ENCODE measurements at regions not wholly inside any gene's neighbourhood (a gene's known extent, or its start where the extent isn't known, plus 50 kb on each side); places are given as distances from the start of the nearest gene placed in this dataset.

GRCh38 chr13:34148359-34148758 lies 330.4 kb downstream of the RFC3 start:
- TF ChIP-seq POLR2A (IDR thresholded peaks at IDR 0.05; ENCODE audit: low read depth, low read length) (no peak), EZH2 (IDR thresholded peaks at IDR 0.05; ENCODE audit: borderline replicate concordance, low read depth, low read length, severe bottlenecking) (no peak), FOS (IDR thresholded peaks at IDR 0.05; ENCODE audit: borderline replicate concordance, insufficient read depth, low read length) (no peak)
- TF ChIP-seq, protein P1, sequence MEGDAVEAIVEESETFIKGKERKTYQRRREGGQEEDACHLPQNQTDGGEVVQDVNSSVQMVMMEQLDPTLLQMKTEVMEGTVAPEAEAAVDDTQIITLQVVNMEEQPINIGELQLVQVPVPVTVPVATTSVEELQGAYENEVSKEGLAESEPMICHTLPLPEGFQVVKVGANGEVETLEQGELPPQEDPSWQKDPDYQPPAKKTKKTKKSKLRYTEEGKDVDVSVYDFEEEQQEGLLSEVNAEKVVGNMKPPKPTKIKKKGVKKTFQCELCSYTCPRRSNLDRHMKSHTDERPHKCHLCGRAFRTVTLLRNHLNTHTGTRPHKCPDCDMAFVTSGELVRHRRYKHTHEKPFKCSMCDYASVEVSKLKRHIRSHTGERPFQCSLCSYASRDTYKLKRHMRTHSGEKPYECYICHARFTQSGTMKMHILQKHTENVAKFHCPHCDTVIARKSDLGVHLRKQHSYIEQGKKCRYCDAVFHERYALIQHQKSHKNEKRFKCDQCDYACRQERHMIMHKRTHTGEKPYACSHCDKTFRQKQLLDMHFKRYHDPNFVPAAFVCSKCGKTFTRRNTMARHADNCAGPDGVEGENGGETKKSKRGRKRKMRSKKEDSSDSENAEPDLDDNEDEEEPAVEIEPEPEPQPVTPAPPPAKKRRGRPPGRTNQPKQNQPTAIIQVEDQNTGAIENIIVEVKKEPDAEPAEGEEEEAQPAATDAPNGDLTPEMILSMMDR (IDR thresholded peaks at IDR 0.05; ENCODE audit: extremely low read depth in 1 of 2, insufficient read depth in 1 of 2, low read depth in 1 of 2, low read length in 2 of 2): no peak
